Neural progenitor cell (in vitro differentiated cells): ENCODE measurements at regions not wholly inside any gene's neighbourhood (a gene's known extent, or its start where the extent isn't known, plus 50 kb on each side); places are given as distances from the start of the nearest gene placed in this dataset.

ENCODE experiments used
- CTCF ChIP-seq: fragments of 200-600 bp; sonication (generic); IDR thresholded peaks from 2 replicates; pipeline ENCODE4 v1.5.1; 2017; ENCODE audit warnings: antibody characterized with exemption, mild to moderate bottlenecking
- EZH2 ChIP-seq: fragments of 200-600 bp; sonication (generic); IDR thresholded peaks from 2 replicates; pipeline ENCODE4 v1.6.1; 2017; ENCODE audit warnings: antibody characterized with exemption, mild to moderate bottlenecking, moderate library complexity
- EZH2phosphoT487 ChIP-seq: fragments of 200-600 bp; sonication (generic); IDR thresholded peaks from 2 replicates; pipeline ENCODE4 v1.6.1; 2017; ENCODE audit warnings: antibody characterized with exemption

- TF ChIP-seq CTCF = no peak
- TF ChIP-seq EZH2 = no peak
- no peak for TF ChIP-seq EZH2phosphoT487
These were observed 669.3 kb downstream of the TOX3 start for GRCh38 chr16:51877686-51878085.
